ENCODE measurements at regions not wholly inside any gene's neighbourhood (a gene's known extent, or its start where the extent isn't known, plus 50 kb on each side); places are given as distances from the start of the nearest gene placed in this dataset.

DNA sequence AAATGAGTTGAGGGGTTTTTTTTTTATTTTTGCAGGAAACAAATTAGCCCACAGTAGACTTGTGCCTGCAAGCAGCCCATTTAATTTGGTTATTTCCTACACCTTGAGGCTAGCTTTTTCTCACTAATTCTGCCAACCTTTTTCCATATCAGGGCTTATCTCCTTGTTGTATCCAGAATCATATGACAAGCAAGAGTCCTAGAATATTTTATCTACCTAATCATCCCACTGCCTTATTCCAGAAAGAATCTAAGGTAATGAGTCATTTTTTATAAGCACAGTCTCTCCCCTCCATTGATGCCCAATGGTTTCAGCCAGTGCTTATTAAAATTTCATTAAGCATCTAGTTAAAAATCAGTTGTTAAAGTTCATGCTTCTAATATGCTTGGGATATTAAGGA is 324.1 kb downstream of the BARHL2 start:
- Histone ChIP-seq H3K9me3 (no peaks in the 10 kb centered on the region), H3K27me3 (no peaks in the 10 kb centered on the region), H3K4me3 (no peak overlapping the region), H3K4me1 (ENCODE audit: insufficient read depth) (no peaks in the 10 kb centered on the region), H3K36me3 (no peaks in the 10 kb centered on the region), H3K27ac (no peak overlapping the region)
- DNase-seq: no peak
- intact Hi-C loops (cut with DNase I): no loop called here
- TF ChIP-seq EP300 (IDR thresholded peaks at IDR 0.05) (no peak), POLR2A (IDR thresholded peaks at IDR 0.05) (no peak)
- TF ChIP-seq, protein P1, sequence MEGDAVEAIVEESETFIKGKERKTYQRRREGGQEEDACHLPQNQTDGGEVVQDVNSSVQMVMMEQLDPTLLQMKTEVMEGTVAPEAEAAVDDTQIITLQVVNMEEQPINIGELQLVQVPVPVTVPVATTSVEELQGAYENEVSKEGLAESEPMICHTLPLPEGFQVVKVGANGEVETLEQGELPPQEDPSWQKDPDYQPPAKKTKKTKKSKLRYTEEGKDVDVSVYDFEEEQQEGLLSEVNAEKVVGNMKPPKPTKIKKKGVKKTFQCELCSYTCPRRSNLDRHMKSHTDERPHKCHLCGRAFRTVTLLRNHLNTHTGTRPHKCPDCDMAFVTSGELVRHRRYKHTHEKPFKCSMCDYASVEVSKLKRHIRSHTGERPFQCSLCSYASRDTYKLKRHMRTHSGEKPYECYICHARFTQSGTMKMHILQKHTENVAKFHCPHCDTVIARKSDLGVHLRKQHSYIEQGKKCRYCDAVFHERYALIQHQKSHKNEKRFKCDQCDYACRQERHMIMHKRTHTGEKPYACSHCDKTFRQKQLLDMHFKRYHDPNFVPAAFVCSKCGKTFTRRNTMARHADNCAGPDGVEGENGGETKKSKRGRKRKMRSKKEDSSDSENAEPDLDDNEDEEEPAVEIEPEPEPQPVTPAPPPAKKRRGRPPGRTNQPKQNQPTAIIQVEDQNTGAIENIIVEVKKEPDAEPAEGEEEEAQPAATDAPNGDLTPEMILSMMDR (IDR thresholded peaks at IDR 0.05): no peak

DNA sequence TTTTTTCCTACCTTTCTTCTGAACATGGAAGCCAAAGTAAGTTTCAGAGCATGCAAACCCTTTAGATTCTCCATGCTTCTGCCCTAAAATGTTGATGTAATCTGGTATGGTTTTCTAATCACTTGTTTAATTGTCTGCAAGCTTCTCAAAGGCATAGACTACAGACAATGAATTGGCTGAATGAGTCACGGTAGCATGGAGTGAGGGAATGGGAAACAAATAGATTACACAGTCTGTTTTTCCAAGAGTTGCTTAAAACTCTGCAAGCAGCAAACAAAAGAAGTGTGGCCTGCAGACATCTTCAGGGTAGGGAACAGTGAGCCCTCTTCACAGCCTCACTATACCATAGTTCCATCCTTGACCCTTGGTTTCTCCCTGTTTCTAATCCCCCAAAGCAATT is 326.0 kb downstream of the BARHL2 start:
- Histone ChIP-seq H3K27ac (no peak overlapping the region), H3K4me3 (no peak overlapping the region), H3K9me3 (no peaks in the 10 kb centered on the region), H3K4me1 (ENCODE audit: insufficient read depth) (no peaks in the 10 kb centered on the region), H3K36me3 (no peaks in the 10 kb centered on the region), H3K27me3 (no peaks in the 10 kb centered on the region)
- intact Hi-C loops (cut with DNase I): no loop called here
- DNase-seq: no peak
- 66 to 90% (median 81%) methylated on average over 1 of the region's 1 CpG for WGBS, 3 donors
- TF ChIP-seq, protein P1 (IDR thresholded peaks at IDR 0.05): no peak
- TF ChIP-seq POLR2A (IDR thresholded peaks at IDR 0.05) (no peak), EP300 (IDR thresholded peaks at IDR 0.05) (no peak)

DNA sequence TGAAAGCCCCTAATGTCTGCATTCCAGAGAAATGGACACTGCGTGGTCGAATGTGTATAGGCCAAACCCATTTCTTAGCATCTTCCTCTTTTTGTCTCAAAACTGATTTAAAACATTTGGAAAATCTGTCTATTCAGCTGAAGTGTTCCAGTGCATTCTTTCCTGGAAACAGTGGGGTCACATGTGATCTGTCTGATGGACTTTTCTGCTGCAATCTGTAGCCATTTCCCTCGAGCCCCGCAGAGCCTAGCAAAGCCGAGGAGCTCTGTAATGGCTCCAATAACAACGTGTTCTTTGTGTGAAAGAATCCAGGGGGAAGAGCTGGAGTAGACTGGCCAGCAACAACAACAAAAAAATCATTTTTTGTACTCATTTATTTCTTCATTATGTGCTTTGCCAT is 329.3 kb downstream of the BARHL2 start:
- Histone ChIP-seq H3K27ac (no peak overlapping the region), H3K36me3 (no peaks in the 10 kb centered on the region), H3K27me3 (no peaks in the 10 kb centered on the region), H3K4me1 (ENCODE audit: insufficient read depth) (no peaks in the 10 kb centered on the region), H3K9me3 (no peaks in the 10 kb centered on the region), H3K4me3 (no peak overlapping the region)
- intact Hi-C loops (cut with DNase I): no loop called here
- TF ChIP-seq POLR2A (IDR thresholded peaks at IDR 0.05): no peak
- TF ChIP-seq, protein P1 (IDR thresholded peaks at IDR 0.05): no peak
- no peak for TF ChIP-seq EP300 (IDR thresholded peaks at IDR 0.05)
- 61 to 66% (median 66%) methylated on average over 6 of the region's 6 CpGs for WGBS, 3 donors
- DNase-seq: no peak

DNA sequence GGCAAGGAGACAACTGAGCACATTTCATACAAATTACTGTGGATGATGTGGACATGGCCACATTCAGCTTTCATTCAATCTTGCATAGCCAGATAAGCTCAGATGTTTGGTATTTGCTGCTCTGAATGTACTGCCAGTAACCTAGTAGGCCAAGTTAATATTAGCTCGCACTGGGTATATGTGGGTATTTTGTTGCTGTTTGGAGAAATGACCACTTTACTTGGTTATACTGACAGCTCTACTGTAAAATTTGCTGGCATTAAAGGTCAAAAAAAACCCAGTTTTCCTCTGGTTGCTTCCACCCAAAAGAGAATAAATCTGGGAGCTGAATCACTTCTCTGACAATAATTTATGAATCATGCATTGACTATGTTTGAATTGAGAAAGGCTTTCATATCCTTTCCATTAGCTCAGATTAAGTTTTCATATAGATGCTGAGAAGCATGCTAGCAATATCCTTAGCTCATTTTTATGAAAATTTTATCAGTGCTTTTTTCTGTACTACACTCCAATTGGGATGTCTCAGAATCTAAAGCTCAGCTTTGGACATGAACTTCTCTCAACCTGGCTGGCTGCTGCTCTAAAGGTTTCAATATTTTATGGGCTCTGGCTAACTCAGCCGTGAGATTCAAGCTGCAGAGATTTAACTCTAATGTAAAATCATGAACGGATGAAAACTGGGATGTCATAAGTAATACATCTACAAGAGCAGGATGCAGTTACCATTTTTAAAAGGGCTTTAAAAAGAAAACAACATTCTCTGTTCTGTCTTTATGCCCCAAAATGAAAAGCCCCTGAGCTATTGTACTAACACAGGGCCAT is 330.0 kb downstream of the BARHL2 start:
- Histone ChIP-seq H3K36me3 (no peaks in the 10 kb centered on the region), H3K4me3 (no peak overlapping the region), H3K9me3 (no peaks in the 10 kb centered on the region), H3K4me1 (ENCODE audit: insufficient read depth) (no peaks in the 10 kb centered on the region), H3K27me3 (no peaks in the 10 kb centered on the region), H3K27ac (no peak overlapping the region)
- intact Hi-C loops (cut with DNase I): no loop called here
- WGBS, 3 donors: 62 to 78% (median 75%) methylated on average over 3 of the region's 3 CpGs
- TF ChIP-seq POLR2A (IDR thresholded peaks at IDR 0.05) (no peak), EP300 (IDR thresholded peaks at IDR 0.05) (no peak)
- TF ChIP-seq, protein P1 (IDR thresholded peaks at IDR 0.05): no peak
- DNase-seq: no peak

All from ovary (tissue), 7 donors.